Glomerular endothelial cell (primary cell): ENCODE measurements at regions not wholly inside any gene's neighbourhood (a gene's known extent, or its start where the extent isn't known, plus 50 kb on each side); places are given as distances from the start of the nearest gene placed in this dataset.

Experiments
- DNase-seq: peaks from one replicate; pipeline ENCODE4 v3.0.0-alpha.2; 2011; ENCODE audit warnings: low read depth, low spot score; ENCODE audit errors: extremely low read depth

GRCh38 chr3:21357241-21357640 lies 393.8 kb downstream of the ZNF385D start:
- no peak for DNase-seq

DNA sequence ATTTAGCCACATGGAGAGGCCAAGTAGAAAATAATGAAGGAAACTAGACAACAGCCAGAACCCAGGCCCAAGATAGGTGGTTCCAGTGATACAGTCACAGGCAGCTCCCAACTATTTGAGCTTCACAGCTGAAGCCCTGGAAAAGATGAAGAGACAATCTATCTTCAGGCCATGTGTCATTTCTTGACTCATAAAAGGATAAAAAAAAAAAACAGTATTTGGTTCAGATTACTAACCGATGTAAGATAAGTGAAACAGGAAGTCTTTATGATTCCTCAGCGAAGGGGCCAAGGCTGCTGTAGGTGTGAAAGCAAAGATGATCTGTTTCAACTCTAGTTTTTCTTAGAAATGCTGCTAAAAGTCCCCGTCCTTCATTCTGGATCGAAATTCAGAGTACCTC lies 394.6 kb downstream of the ZNF385D start:
- DNase-seq, result no peak

DNA sequence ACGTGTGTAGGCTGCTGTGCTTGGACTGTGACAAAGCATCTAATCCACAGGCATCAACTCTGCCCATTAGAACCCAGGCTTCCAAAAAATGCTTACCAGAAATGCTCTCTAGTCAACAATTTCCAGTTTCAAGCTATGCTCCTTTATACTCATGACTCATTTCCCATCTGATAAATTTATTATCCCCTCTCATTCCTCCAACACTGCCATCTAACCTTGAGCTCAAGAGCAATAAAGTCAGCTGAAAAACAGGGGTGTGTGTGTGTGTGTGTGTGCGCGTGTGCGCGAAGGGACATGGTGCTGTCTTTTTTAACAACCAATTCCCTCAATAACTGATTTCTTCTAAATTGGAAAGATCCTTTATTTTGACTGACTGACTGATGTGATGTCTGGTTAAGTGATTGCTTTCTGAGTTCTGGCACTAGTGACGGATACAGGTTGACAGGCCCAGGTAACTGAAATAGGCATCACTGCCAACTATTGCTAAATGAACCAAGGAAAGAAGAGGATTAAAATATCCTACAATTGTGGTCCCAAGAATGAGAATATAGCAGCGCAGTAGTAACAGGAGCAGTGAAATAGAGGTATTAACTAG lies 405.5 kb downstream of the ZNF385D start:
- DNase-seq, result no peak

DNA sequence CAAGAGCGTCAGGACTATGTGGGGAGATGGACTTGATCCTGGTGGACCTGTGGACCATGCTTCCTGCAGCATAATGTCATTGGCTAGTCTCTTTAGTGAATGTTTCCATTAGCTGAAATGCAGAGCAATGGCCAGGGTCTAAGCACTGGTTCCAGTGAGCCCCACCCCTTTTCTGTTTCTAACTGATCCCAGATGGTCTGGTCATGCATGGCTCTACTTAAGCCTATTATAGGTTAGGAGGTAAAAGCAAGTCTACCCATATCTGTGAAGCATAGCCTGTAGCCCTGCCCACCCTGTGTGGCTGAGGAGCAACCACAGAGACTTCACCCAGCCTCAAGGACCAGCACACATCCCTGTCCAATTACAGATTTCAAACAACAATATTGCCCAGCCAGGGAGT lies 419.2 kb downstream of the ZNF385D start:
- DNase-seq, result no peak

DNA sequence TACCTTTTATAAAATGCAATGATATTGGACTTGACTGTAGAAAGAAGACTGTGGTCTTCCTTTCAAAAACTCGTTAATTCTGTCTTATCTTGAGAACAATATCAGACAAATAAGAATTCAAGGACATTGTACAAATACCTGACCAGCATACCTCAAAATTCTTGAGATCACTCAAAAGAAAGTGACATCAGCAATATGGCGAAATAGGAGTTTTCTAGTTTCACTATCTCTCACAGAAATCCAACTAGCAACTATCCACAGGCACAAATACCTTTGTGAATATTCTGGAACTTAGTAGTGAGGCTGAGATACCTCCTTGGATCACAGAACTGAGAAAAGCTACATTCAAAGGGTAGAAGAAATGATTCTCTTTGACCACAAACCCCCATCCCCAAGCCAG lies 419.7 kb downstream of the ZNF385D start:
- no peak for DNase-seq

GRCh38 chr3:21330293-21330692 lies 420.7 kb downstream of the ZNF385D start:
- no peak for DNase-seq

- no peak for DNase-seq
Observed at GRCh38 chr3:21328711-21329390, 422.2 kb downstream of the ZNF385D start.

GRCh38 chr3:21326704-21327475 lies 424.1 kb downstream of the ZNF385D start:
- DNase-seq, result no peak

GRCh38 chr3:21314688-21315087 lies 436.3 kb downstream of the ZNF385D start:
- no peak for DNase-seq

DNA sequence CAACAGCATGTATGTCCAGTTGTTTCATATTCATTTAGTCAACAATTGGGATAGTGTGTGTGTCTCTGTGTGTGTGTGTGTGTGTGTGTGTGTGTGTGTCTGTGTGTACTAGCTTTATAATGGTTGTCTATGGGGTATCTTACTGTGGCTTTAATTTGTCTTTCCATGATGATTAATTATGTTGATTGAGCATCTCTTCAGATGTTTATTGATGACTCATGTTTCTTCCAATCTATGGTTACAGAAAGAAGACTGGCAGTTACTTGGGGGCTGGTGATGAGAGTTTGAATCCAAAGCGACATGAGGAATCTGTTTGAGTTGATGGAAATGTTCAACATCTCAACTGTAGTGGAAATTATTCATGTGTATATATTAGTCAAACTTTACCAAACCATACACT lies 440.1 kb downstream of the ZNF385D start:
- no peak for DNase-seq

- no peak for DNase-seq
Observed at GRCh38 chr3:21310161-21310560, 440.8 kb downstream of the ZNF385D start.

GRCh38 chr3:21297304-21297703 lies 453.7 kb downstream of the ZNF385D start:
- DNase-seq, result no peak

- no peak for DNase-seq
Observed at GRCh38 chr3:21294768-21295167, 456.2 kb downstream of the ZNF385D start.

- no peak for DNase-seq
Observed at GRCh38 chr3:21292971-21293370, 458.0 kb downstream of the ZNF385D start.

DNA sequence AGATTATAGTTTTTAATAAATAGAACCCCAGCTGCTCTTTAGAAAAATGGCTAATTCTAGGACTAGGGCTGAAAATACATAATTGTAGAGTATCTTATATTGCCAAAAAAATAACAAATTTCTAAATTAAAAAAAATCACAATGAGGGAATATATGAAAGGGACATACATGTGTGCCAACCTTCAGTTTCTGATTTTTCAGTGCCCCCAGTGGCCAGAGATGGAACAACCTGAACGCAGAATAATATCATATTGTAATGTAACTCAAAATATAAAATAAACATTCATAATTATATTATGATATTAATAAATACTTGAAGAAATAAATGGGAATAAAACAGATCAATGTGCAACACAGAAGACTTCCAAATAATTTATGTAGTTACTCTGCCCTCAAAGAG lies 460.5 kb downstream of the ZNF385D start:
- no peak for DNase-seq

DNA sequence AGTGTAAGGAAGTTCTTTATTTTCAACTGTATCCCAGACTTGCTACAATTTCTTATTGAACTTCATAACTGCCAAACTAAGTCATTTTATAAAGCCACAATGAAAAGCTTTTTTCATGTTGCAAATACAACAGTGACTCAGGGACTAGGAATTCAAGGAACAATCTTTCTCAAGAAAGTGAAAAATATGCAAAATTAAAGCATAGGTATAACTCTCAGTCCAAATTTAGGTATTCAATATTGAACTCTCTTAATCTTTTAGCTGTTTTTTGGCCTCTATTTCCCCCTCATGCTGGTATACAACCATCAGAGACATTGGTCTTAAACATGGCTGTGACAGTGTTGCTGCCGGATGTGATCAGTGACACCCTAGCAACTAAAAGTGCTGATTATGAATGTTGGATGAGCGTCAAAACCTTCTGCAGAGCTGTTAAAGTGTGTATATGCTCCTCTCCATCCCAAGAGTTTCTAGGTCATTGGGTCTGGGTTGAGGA lies 476.9 kb downstream of the ZNF385D start:
- no peak for DNase-seq

- DNase-seq, result no peak
Observed at GRCh38 chr3:21273259-21274025, 477.6 kb downstream of the ZNF385D start.

- no peak for DNase-seq
Observed at GRCh38 chr3:21271606-21272016, 479.4 kb downstream of the ZNF385D start.

GRCh38 chr3:21269882-21270281 lies 481.1 kb downstream of the ZNF385D start:
- no peak for DNase-seq

- DNase-seq, result no peak
Observed at GRCh38 chr3:21260507-21260906, 490.5 kb downstream of the ZNF385D start.

- no peak for DNase-seq
Observed at GRCh38 chr3:21259896-21260295, 491.1 kb downstream of the ZNF385D start.
